Ishikawa (cell line): ENCODE measurements at regions not wholly inside any gene's neighbourhood (a gene's known extent, or its start where the extent isn't known, plus 50 kb on each side); places are given as distances from the start of the nearest gene placed in this dataset.

Experiments
- CEBPB ChIP-seq: IDR thresholded peaks from 2 replicates; pipeline ENCODE4 v1.6.1; 2012
- CREB1 ChIP-seq: IDR thresholded peaks from 2 replicates; pipeline ENCODE4 v1.6.1; 2012; ENCODE audit warnings: low read depth
- EGR1 ChIP-seq: IDR thresholded peaks from 2 replicates; pipeline ENCODE4 v1.6.1; 2012
- EP300 ChIP-seq: IDR thresholded peaks from 2 replicates; pipeline ENCODE4 v1.6.1; 2012; ENCODE audit warnings: borderline replicate concordance
- FOXM1 ChIP-seq: IDR thresholded peaks from 2 replicates; pipeline ENCODE4 v1.6.1; 2012; ENCODE audit warnings: low read depth, borderline replicate concordance
- NFIC ChIP-seq: IDR thresholded peaks from 2 replicates; pipeline ENCODE4 v1.6.1; 2012
- RAD21 ChIP-seq: IDR thresholded peaks from 2 replicates; pipeline ENCODE4 v1.6.1; 2012; ENCODE audit warnings: low read depth
- TAF1 ChIP-seq: IDR thresholded peaks from 2 replicates; pipeline ENCODE4 v1.6.1; 2012; ENCODE audit warnings: low read depth, mild to moderate bottlenecking
- TCF12 ChIP-seq: IDR thresholded peaks from 2 replicates; pipeline ENCODE4 v1.6.1; 2012; ENCODE audit warnings: low read depth
- TEAD4 ChIP-seq: IDR thresholded peaks from 2 replicates; pipeline ENCODE4 v1.6.1; 2012
- YY1 ChIP-seq: IDR thresholded peaks from 2 replicates; pipeline ENCODE4 v1.6.1; 2012; ENCODE audit warnings: low read depth
- ZBTB7A ChIP-seq: IDR thresholded peaks from 2 replicates; pipeline ENCODE4 v1.6.1; 2012; ENCODE audit warnings: low read depth
- TF ChIP-seq, protein P1 (sequence below): IDR thresholded peaks from 2 replicates; pipeline ENCODE4 v1.6.1; 2012
- TF ChIP-seq, protein P2 (sequence below): IDR thresholded peaks from 2 replicates; pipeline ENCODE4 v1.6.1; 2012; ENCODE audit warnings: low read depth, mild to moderate bottlenecking
- TF ChIP-seq, protein P3 (sequence below): IDR thresholded peaks from 2 replicates; pipeline ENCODE4 v1.6.1; 2012

DNA sequence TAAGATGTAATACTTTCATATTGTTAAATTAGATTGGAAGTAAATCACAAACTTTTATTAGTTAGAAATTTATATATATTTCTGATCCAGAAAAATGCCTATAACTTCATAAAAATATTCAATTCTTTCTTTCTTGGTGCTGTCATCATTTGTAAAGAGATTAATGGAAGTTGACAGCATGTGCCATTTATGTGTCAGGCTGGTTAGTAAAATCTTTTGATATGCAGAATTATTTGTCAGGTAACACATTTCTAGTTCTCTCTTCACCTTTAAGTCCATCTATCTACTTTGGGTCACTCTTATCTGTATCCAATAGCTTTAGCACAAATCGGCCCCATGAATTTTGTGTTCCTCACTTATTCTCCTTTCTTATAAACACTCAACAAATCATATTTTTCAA, 102.9 kb downstream of the ISL1 start:
- TF ChIP-seq CREB1 (no peak), RAD21 (no peak), EGR1 (no peak), FOXM1 (no peak), ZBTB7A (no peak), CEBPB (no peak), YY1 (no peak), TCF12 (no peak), NFIC (no peak)
- TF ChIP-seq, protein P1, sequence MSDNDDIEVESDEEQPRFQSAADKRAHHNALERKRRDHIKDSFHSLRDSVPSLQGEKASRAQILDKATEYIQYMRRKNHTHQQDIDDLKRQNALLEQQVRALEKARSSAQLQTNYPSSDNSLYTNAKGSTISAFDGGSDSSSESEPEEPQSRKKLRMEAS, result no peak
- TF ChIP-seq, protein P2, sequence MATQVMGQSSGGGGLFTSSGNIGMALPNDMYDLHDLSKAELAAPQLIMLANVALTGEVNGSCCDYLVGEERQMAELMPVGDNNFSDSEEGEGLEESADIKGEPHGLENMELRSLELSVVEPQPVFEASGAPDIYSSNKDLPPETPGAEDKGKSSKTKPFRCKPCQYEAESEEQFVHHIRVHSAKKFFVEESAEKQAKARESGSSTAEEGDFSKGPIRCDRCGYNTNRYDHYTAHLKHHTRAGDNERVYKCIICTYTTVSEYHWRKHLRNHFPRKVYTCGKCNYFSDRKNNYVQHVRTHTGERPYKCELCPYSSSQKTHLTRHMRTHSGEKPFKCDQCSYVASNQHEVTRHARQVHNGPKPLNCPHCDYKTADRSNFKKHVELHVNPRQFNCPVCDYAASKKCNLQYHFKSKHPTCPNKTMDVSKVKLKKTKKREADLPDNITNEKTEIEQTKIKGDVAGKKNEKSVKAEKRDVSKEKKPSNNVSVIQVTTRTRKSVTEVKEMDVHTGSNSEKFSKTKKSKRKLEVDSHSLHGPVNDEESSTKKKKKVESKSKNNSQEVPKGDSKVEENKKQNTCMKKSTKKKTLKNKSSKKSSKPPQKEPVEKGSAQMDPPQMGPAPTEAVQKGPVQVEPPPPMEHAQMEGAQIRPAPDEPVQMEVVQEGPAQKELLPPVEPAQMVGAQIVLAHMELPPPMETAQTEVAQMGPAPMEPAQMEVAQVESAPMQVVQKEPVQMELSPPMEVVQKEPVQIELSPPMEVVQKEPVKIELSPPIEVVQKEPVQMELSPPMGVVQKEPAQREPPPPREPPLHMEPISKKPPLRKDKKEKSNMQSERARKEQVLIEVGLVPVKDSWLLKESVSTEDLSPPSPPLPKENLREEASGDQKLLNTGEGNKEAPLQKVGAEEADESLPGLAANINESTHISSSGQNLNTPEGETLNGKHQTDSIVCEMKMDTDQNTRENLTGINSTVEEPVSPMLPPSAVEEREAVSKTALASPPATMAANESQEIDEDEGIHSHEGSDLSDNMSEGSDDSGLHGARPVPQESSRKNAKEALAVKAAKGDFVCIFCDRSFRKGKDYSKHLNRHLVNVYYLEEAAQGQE, result no peak

DNA sequence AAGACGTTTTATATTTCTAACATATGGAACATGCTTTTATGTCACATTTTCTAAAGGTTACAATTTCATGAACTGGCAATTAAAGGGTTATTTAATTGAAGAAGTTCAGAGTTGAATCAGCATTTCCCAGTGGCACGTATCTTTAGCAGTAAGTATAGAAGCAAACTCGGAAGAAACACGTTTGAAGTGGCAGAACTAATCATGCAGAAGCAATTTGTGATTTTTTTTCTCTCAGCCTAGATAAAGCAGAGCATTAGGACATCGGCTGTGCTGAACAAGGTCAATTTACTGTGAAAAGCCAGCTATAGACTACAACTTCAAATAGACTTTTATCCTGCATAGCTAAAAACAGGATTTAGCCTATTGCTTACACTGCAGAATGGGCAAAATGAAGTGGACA, 104.7 kb downstream of the ISL1 start:
- TF ChIP-seq CEBPB, result no peak
- TF ChIP-seq EP300, result no peak
- TF ChIP-seq CREB1, result no peak
- TF ChIP-seq FOXM1, result no peak
- no peak for TF ChIP-seq TAF1
- TF ChIP-seq, protein P1, result no peak
- TF ChIP-seq TCF12, result no peak
- TF ChIP-seq ZBTB7A, result no peak
- TF ChIP-seq, protein P2, result no peak
- no peak for TF ChIP-seq EGR1
- TF ChIP-seq, protein P3, sequence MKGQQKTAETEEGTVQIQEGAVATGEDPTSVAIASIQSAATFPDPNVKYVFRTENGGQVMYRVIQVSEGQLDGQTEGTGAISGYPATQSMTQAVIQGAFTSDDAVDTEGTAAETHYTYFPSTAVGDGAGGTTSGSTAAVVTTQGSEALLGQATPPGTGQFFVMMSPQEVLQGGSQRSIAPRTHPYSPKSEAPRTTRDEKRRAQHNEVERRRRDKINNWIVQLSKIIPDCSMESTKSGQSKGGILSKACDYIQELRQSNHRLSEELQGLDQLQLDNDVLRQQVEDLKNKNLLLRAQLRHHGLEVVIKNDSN, result no peak
- TF ChIP-seq YY1, result no peak
- no peak for TF ChIP-seq RAD21
- no peak for TF ChIP-seq TEAD4

DNA sequence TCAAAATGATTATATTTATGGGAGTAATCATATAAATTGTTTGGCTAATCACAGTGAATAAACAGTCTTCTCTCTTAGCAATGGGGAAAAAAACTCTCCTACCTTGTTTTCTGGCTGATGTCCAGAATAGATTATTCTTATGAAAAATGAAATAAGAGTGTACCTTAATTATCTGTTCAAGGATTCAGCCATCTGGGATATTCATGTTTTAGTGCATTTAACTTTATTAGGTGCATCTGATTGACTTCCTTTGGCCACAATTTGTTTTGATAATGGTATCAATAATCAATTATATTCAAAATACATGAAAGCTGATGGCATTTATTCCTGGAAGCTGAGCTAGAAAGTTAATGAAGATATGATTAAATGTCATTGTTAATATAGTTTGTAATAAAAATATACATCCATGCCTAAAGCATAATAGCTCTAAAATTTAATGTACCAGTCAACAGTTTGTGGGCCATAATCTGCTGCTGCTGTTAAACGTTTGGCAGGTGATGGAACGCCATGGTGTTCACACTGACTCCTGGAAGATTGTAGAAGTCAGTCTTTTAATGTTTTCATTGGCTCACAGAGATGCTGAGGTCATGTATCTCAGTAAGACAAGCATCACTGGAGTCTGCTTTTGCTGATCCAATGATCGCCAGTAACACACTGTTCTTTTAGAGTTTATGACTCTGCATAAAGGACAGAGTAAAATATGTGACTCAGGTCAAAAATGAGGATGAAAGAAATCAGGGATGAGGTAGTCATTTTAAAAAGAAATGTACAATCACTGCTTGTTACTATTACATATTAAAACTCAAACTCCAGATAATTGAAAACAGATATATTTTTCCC, 105.8 kb downstream of the ISL1 start:
- no peak for TF ChIP-seq CEBPB
- no peak for TF ChIP-seq RAD21
- no peak for TF ChIP-seq TAF1
- TF ChIP-seq, protein P2, result no peak
- TF ChIP-seq TCF12, result no peak
- TF ChIP-seq NFIC, result no peak
- TF ChIP-seq ZBTB7A, result no peak
- no peak for TF ChIP-seq TEAD4
- no peak for TF ChIP-seq FOXM1
- TF ChIP-seq, protein P3, result no peak
- TF ChIP-seq, protein P1, result no peak

DNA sequence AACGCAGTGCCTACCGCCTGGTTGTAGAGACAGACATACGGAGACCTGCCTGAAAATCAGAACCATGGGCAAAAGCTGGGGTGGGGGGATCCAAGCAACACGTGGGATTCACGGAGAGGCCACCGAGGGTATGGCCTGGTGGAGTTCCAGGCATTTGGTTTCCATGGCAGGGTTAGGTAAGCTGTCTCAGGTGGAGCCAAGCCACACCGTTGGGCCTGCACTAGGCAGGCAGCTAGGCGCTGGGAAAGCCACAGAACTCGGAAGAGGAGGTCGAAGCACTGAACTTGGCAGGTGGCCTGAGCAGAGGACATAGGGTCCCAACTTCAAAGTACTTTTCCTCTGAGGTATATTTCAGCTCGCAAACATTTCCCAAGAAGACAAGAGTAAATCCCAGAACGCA, 111.6 kb downstream of the ISL1 start:
- TF ChIP-seq TEAD4 (no peak), TAF1 (no peak), EGR1 (no peak), CREB1 (no peak), FOXM1 (no peak), NFIC (no peak), TCF12 (no peak)
- TF ChIP-seq, protein P1, result no peak
